ENCODE measurements at regions not wholly inside any gene's neighbourhood (a gene's known extent, or its start where the extent isn't known, plus 50 kb on each side); places are given as distances from the start of the nearest gene placed in this dataset.

DNA sequence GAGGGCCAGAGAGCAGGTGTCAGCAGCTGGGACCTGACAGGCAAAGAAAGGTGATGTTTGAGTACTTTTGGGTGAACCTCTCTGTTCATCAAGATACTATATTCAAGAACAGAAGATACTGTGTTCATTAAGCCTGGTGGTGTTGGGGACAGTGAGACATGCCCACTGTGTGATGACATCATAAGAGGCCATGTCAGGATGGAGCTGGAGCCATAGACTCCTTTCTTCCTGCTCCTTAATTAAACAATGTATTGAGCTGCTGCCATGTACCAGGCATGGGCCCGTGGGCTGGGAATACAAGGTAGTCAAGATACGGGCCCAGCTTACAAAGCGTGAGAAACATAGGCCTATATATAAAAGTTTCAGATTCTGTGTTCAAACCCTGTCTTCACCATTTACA is 435.4 kb downstream of the RPS6KC1 start:
- TF ChIP-seq, protein P1, sequence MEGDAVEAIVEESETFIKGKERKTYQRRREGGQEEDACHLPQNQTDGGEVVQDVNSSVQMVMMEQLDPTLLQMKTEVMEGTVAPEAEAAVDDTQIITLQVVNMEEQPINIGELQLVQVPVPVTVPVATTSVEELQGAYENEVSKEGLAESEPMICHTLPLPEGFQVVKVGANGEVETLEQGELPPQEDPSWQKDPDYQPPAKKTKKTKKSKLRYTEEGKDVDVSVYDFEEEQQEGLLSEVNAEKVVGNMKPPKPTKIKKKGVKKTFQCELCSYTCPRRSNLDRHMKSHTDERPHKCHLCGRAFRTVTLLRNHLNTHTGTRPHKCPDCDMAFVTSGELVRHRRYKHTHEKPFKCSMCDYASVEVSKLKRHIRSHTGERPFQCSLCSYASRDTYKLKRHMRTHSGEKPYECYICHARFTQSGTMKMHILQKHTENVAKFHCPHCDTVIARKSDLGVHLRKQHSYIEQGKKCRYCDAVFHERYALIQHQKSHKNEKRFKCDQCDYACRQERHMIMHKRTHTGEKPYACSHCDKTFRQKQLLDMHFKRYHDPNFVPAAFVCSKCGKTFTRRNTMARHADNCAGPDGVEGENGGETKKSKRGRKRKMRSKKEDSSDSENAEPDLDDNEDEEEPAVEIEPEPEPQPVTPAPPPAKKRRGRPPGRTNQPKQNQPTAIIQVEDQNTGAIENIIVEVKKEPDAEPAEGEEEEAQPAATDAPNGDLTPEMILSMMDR (IDR thresholded peaks at IDR 0.05; ENCODE audit: poor library complexity, severe bottlenecking): no peak
- TF ChIP-seq EP300 (conservative IDR thresholded peaks at IDR 0.05; ENCODE audit: poor library complexity, severe bottlenecking) (no peak), POLR2AphosphoS5 (IDR thresholded peaks at IDR 0.05) (no peak), SMC3 (conservative IDR thresholded peaks at IDR 0.05; ENCODE audit: poor library complexity) (no peak), EZH2 (IDR thresholded peaks at IDR 0.05; ENCODE audit: borderline replicate concordance, insufficient read depth, low read length, poor library complexity, severe bottlenecking) (no peak), RAD21 (conservative IDR thresholded peaks at IDR 0.05) (no peak)
